Activated CD4-positive, alpha-beta T cell treated with anti-CD3 and anti-CD28 coated beads for 24 hours (primary cell): ENCODE measurements at regions not wholly inside any gene's neighbourhood (a gene's known extent, or its start where the extent isn't known, plus 50 kb on each side); places are given as distances from the start of the nearest gene placed in this dataset.

Experiments
- DNase-seq, 2 donors: peaks; one replicate each; pipeline ENCODE4 v3.0.0-alpha.2; 2020; ENCODE audit warnings: low read depth in 2 of 2

DNA sequence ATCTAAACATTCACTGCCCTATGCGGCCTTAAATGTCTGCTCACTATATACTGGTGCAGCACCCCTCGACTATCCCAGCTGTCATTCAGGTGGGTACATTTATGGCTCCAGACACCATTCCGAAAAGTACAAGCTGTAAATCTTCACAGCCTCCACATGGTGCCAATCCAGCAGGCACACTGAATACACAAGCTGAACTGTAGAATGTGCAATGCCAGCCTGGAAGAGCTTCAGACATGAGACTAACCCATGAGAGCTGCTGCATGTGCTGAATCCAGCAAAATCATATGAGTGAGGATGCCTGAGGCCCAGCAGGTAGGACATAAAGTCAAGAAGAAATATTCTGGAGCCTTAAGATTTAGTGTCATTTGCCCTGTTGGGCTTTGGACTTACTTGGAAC is 483.8 kb upstream of the GRIA1 start:
- DNase-seq = no peak

DNA sequence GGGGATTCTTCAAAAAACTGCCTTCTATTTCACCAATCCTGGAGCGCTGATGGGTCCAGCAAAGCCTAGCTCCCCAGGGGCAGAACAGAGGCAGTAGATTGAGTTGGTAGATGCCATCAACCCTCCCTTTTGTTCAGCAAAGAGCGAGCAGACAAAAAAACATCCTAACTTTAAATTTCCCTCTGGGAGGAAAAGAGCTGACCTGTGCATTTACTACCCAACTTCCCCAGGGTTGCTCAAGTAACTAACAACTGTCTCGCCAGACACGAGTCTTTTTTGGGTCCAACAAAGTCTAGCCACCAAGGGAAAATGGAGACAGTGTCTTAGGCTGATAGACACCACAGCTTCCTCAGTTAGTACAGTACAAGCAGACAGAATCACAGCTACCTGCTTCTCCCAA is 476.3 kb upstream of the GRIA1 start:
- DNase-seq = no peak

DNA sequence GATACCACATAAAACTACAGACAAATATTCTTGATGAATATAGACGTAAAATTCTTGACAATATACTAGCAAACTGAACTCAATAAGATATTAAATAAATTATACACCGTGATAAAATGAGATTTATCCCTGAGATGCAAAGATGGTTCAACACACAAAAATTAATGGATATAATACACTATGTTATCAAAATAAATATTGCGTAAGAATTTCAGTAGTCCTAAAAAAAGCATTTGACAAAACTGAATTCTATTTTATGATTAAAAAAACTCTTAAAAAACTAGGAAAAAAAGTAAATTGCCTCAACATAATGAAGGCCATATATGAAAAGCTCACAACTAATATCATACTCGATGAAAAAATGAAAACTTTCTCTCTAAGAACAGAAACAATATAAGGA is 472.3 kb upstream of the GRIA1 start:
- DNase-seq = no peak

DNA sequence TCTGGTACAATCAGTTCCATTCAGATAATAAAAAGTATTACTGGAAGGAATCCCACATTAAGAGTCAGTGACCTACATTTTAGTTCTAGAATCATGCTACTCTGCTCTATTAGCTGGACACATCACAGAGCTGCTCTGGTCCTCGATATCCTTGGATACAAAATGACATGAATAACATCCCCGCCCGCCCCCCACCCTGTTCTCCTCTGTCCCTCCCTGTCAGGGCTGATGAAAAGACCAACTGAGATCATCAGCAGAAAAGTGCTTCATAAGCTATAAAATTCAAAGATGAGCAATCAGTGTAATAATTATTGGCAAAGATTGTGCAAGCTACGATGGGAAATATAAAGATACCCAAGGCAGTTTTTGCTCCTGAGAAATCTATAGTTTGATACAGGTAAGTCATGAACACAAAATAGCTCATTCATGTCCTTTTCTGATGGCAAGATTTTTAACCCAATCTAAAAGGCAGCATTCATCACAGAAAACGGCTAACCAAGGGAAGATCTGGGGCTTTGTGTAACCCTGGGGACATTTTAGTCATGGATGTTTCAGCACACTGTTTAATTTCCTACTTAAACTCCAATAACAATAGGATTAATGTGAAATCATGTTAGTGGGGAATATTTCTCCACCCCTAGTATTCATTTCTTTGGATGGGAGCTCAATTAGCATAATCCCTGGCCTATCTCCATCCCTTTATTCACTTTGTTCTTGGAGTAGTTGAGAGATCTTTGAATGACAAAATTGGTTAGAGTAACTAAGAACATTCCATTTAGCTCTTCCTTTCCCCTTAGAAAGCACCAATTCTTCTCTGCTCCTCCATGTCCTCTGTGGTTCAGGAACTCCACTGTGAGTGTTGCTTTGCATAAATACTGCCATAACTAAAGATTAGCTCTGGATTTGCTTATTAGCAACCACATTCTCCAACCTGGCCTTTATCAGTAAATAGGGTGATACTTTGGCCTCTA is 459.4 kb upstream of the GRIA1 start:
- no peak for DNase-seq

DNA sequence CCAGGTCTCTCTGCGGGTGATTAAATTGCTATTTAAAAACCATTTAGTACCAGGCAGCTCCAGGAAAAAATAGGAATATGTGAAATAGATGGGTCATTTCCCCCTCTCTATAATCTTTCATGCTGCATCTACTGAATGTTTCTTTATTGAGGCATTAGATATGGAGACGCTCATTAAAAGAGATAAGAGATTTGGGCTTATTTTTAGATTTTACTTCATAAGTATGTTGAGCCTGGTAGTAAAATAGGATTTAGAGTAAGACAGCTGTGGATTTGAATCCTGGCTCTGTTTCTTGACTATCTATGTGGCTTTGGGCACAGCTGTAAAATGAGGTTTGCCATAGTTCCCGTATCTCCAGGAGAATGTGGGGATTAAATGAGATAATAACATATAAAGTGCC is 451.0 kb upstream of the GRIA1 start:
- no peak for DNase-seq

DNA sequence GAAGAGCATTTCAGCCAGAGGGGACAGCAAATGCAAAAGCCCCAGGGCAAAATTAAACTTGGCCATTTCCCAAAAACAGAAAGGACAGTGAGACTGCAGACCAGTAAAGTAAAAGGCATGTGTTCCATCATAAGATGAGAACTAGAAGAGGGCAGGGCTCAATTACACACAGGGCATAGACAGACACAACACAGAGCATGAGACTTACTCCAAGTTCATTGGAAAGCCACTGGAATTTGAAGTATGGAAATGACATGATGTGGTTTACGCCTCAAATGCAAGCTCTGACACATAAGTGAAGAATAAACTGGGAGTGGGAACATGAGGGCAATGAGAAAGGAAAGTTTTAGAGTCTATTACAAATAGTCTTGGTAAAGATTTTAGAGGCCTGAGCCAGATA is 446.6 kb upstream of the GRIA1 start:
- no peak for DNase-seq

- no peak for DNase-seq
These were observed 439.8 kb upstream of the GRIA1 start for GRCh38 chr5:153050496-153051179.

DNA sequence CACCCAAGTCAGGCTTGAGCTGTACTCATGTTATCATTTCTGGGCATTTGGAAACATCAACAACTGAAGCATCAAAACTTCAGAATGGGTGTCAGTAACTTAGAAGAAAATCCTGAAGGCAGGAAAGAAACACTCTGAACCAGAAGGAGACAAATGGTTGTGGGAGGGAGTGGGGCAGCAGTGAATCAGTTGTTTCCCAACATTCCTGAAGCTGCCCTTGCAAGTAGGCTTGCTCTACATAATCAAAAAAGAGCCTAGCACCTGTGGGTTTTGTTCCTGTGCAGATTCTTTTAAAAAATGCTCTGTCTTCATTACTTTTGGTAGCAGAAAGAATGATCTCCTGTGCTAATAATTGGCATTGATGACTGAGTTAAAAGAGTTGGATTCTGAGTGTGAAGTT is 424.2 kb upstream of the GRIA1 start:
- DNase-seq = no peak

GRCh38 chr5:153067869-153068268 is 422.6 kb upstream of the GRIA1 start:
- no peak for DNase-seq

DNA sequence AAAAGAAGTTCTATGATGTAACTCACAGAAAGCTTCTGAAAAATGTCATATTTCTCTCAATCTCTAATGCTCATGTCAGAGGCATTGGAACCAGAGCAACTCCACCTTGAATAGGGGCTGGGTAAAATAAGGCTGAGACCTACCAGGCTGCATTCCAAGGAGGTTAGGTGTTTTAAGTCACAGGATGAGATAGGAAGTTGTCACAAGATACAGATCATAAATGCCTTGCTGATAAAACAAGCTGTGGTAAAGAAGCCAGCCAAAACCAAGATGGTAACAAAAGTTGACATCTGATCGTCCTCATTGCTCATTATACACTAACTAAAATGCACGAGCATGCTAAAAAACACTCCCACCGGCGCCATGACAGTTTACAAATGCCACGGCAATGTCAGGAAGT is 411.1 kb upstream of the GRIA1 start:
- DNase-seq = no peak

DNA sequence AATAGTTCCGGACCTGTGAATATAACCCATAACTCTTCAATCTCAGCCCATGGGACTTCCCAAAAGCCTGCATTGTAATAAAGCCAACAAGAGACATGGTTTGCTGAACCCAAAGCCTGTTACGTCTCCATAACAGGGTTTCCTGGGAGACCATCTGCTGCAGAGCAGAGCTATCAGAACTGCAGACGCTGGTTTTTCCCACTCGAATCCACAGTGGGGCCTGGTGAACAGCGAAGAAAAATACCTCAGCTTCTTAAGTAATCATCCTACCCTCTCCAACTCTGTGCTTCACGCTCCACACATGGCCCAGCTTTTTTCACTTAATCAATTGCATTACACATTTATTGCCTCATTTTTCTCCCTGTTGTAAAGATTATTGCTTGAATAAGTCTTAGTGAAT is 409.5 kb upstream of the GRIA1 start:
- DNase-seq = no peak

- no peak for DNase-seq
These were observed 409.1 kb upstream of the GRIA1 start for GRCh38 chr5:153081385-153081784.

DNA sequence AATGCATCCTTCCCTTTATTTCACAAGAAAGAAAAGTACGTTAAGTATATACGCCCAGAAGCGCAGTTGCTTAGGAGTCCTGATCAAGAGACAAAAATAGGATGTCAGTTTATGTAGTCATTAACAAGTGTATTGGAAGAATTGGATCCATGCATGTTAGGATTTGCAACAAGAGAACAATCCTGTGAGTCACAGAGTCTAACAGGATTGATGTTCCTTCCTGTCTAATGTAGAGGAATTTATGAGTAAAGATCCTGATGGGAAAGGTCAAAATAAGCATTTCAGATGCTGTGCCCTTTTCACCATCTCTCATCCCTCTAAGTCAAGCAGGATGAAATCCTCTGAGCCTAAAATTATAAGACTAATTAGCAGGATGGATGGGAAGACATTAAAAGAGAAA is 406.0 kb upstream of the GRIA1 start:
- DNase-seq = no peak

- no peak for DNase-seq
These were observed 404.0 kb upstream of the GRIA1 start for GRCh38 chr5:153086486-153086885.

GRCh38 chr5:153088538-153088937 is 401.9 kb upstream of the GRIA1 start:
- DNase-seq = no peak

GRCh38 chr5:153094333-153094732 is 396.1 kb upstream of the GRIA1 start:
- no peak for DNase-seq

- no peak for DNase-seq
These were observed 394.1 kb upstream of the GRIA1 start for GRCh38 chr5:153096381-153096780.

GRCh38 chr5:153099328-153099727 is 391.1 kb upstream of the GRIA1 start:
- no peak for DNase-seq

- no peak for DNase-seq
These were observed 389.0 kb upstream of the GRIA1 start for GRCh38 chr5:153101235-153102180.

DNA sequence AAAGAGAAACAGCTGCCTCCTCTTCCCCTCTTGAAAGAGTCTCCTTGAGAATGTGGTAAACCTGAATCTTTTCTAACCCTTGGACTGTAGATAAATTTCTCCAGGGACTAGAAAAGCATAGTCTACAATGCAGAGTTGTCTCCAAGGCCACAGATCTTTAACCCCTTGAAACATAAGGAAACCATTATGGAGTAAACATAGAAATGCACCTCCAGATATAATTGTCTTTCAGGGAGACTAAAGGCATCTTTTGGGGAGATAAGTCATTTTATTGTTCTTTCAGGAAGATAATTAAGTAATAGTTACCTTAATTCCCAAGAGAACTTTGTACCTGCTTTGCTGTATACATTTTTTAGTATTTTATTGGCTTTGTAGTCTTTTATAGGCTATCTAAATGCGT is 373.6 kb upstream of the GRIA1 start:
- no peak for DNase-seq

DNA sequence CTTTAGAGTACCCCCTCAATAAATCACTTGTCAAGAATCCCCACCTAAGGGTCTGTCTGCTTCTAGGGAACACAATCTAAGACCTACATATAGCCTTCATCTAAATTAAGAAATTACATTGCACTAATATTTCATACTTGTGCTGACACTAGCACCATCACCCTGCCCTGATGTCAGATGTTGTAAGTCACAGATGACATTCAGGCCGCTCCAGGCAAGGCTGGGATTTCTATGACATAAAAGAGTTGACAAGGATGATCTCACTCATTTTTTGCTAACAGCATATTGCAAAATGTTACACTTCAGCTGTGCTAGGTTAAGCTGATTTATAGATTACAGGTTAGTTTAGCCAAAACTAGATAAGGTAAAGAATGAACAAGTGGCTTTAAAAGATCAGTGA is 372.5 kb upstream of the GRIA1 start:
- DNase-seq = no peak

- no peak for DNase-seq
These were observed 368.1 kb upstream of the GRIA1 start for GRCh38 chr5:153122403-153122802.
